Erythroblast (primary cell): ENCODE measurements at regions not wholly inside any gene's neighbourhood (a gene's known extent, or its start where the extent isn't known, plus 50 kb on each side); places are given as distances from the start of the nearest gene placed in this dataset.

Experiments used
- DNase-seq, 2 experiments: peaks; one replicate each; lab custom pipeline; 2025; lab: John Stamatoyannopoulos, UW
- GATA1 ChIP-seq: IDR thresholded peaks from 2 replicates; pipeline ENCODE4 v1.6.1; 2011; ENCODE audit warnings: low read depth, mild to moderate bottlenecking, control low read depth, low read length, moderate library complexity
- POLR2A ChIP-seq: IDR thresholded peaks from 2 replicates; pipeline ENCODE4 v1.6.1; 2011; ENCODE audit warnings: mild to moderate bottlenecking, low read length

DNA sequence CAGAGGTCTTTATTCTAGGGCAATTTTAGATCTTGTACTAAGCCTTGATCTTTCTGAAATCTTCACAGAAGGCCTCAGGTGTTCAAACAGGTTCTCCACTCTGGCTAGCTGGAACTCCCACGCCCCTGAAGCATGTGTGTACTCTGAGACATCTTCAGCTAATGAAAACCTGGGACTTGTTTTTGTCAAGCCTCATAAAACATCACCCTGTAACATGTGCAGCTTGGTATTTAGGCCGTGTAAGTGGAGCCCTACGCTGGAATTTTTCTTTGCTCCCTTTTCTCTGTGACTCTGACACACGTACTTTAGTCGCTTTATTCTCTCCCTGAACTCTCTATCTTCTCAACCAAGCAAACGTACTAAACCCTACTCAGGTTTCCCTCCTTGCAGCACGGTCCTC lies 701.9 kb upstream of the ZP4 start:
- no peak for DNase-seq
- TF ChIP-seq POLR2A (no peak), GATA1 (no peak)

DNA sequence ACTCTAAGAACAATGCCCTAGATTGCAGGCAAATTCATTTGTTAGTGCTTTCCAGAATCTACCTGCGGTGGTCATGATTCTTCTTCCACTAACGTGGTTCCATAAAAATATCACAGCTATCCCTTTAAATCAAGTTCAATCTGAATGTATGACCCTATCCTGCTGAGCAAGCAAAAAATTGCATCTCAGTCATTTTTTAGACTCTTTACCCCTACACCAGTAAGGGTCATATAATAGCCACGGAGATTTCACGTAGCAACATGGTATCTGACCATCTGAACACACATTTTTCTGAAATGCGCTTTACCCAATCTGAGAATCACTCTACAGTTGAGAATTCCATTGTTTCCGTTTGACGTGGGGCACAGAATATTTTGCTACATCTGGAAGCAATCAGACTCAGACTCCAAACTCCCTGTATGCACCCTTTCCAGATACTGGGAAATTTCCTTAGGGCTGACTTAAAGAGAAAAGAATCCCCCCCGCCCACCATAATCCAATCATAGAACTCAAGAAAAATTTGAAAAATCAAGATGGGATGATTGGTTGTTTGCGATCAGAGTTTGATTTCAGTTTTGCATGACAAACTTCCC lies 699.2 kb upstream of the ZP4 start:
- DNase-seq = no peak
- TF ChIP-seq POLR2A = no peak
- no peak for TF ChIP-seq GATA1

DNA sequence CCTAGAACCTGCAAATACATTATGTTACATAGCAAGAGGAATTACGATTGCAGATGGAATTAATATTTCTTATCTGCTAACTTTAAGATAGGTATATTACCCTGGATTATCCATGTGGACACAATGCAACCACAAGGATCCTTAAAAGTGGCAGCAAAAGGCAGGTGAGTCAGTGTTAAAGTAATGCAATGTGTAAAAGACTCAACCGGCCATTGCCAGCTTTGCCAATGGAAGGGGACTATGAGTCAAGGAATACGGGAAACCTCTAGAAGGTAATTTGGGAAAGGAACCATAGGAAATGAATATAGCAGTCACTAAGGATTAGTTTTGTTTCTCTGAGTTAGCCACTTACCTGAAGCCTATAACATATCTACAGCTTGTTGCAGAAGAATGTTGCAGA lies 692.1 kb upstream of the ZP4 start:
- DNase-seq = no peak
- TF ChIP-seq GATA1 (no peak), POLR2A (no peak)

DNA sequence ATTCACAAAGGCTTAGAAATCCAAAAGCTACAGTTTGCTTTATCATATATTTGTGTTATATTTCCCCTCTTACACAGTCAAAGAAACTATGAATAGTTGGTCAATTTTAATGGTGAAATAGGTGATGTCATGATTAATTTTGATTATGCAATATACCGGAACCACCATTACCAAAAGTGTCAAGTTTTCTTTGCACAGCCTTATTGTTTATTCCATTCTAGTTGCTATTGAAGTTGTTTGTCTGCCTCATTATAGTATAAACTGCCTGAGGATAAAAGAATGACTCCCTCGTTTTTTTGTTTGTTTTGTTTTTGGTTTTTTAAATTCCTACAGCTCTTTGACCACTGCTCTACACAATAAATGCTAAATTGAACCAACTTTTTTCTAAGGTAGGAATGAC lies 690.6 kb upstream of the ZP4 start:
- no peak for TF ChIP-seq GATA1
- no peak for TF ChIP-seq POLR2A
- no peak for DNase-seq

DNA sequence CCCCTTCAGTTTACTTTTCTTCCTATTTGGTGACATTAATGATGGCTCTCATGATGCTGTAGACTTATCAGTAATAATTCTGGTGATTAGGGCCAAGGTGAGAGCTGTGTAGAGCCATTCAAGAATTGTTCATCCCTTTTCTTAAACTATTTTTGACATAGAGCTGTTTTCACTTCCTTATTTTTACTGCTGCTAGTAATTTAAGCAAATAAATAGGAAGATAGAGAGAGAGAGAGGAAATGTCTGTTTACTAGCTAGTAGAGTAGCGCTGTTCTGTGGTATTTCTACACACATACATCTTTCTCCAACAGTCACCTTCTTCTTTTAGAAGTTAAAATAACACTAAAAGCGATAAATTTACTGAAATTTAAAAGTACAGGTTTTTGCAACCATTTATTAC lies 678.0 kb upstream of the ZP4 start:
- TF ChIP-seq GATA1 = no peak
- TF ChIP-seq POLR2A = no peak
- no peak for DNase-seq

DNA sequence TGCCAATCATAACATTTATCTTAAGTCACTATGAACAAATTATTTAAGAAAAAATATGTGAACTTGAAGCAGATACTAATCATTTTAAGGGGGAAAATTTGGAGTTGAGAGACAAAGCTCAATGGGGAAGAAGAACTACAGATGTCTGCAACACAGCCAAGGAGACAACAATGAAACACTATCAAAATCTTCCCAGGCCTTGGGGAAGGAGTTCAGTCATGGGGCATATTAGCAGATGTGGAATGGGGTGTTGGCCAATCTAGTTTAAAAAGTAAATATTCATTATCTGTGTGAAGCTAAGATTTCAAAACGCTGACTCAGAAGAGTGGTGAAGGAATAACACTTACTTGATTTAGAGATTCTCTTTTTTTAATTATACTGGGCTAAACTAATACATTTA lies 671.6 kb upstream of the ZP4 start:
- TF ChIP-seq POLR2A (no peak), GATA1 (no peak)
- no peak for DNase-seq

DNA sequence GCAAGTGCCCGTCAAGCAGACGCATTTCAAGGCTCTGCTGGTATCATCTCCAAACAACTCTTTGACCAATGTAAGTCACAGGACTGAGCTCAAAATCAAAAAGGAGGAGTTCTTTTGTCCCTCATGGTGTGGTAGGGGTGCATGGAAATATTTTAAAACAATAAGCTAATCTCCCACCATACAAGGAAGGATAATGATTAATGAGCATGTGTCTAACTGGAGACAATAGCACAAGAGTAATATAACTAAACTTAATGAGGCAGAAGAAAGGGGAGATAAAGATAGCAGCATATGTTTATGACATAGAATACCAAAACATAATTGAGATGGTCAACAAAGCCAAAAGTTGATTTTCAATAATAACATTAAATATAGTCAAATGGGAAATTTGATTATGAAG lies 668.0 kb upstream of the ZP4 start:
- DNase-seq = no peak
- TF ChIP-seq GATA1 (no peak), POLR2A (no peak)

DNA sequence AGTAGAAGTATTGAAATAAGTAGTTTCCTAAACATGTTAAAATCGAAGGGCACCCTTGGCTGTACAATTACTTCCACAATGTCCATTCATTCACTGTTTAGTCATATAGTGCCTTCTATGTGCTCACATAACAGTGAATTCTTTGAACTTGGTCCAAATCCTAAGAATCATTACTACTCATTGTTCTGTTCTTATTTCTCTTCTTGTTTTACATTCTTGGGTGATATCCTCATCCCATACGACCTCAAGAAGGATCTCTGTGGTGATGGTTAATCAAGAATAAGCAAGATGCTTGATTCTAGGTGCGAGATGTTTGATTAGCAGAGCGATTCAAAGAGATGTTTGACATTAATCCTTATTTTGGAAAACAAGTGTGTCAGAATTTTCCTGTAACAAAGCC lies 667.4 kb upstream of the ZP4 start:
- TF ChIP-seq GATA1 (no peak), POLR2A (no peak)
- no peak for DNase-seq

DNA sequence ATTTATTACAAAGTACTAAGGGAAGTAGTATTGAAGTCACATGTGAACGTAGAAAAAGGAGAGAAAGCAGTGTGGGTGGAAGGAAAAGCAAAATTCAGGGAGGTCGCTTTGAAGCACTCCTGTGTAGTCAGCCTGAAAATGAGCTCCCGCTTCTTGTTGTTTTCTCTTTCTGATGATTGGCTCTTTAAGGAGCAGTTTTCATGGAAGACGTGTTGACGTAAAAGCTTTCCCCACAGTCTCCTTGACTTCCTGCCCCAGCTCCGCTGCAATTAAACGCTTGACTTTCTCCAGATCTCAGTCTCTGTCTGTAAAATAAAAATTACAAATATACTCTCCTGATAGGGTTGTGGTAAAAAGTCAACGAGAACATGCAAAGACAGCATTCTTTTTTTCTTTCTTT lies 661.5 kb upstream of the ZP4 start:
- no peak for DNase-seq
- TF ChIP-seq POLR2A = no peak
- TF ChIP-seq GATA1 = no peak

DNA sequence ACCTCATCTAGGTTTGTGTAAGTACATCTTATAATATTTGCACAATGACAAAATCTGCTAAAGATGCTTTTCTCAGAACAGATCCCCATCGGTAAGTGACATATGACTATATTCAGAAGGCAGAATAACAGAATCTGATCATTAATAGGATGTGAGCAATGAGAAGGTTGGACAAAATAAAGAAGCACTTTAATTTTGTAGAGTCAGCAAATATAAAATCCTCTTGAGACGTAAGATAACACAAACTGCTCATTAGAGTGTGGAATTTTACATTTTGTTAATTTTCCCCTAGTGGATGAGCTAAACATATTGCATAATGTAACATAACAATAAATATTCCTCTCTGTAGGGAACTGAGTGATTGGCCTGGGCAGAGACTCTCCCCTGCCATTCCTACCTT lies 658.4 kb upstream of the ZP4 start:
- TF ChIP-seq GATA1 (no peak), POLR2A (no peak)
- DNase-seq = no peak

DNA sequence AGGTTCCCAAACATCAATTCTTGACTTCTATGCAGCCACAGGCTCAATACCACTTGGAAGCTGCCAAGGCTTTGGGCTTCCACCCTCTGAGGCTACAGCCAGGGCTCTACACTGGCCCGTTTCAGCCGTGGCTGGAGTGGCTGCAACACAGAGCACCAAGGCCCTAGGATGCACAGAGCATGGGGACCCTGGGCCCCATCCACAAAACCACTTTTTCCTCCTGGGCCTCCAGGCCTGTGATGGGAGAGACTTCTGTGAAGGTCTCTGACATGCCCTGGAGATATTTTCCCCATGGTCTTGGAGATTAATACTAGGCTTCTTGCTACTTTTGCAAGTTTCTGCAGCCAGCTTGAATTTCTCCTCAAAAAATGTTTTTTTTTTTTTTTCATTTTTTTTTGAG lies 655.4 kb upstream of the ZP4 start:
- TF ChIP-seq GATA1 (no peak), POLR2A (no peak)
- no peak for DNase-seq

DNA sequence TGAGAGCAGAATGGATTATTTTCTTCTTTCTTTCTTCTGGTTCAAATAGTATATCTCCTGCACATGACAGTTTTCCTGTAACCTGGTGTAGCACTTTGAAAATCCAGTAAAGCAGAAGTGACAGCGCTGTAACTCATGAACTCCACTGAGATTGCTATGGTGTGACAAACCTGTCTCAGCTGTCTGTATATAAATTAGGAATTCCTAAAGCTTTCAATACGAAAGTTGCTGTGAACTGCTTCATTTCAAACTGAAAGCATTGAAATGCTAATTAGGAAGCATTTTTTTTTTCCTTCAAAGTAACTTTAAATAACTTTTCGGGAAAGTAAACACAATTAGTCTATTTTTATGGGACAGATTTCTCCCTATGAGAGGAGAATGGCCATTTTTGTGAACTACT lies 646.9 kb upstream of the ZP4 start:
- DNase-seq = no peak
- TF ChIP-seq POLR2A (no peak), GATA1 (no peak)

DNA sequence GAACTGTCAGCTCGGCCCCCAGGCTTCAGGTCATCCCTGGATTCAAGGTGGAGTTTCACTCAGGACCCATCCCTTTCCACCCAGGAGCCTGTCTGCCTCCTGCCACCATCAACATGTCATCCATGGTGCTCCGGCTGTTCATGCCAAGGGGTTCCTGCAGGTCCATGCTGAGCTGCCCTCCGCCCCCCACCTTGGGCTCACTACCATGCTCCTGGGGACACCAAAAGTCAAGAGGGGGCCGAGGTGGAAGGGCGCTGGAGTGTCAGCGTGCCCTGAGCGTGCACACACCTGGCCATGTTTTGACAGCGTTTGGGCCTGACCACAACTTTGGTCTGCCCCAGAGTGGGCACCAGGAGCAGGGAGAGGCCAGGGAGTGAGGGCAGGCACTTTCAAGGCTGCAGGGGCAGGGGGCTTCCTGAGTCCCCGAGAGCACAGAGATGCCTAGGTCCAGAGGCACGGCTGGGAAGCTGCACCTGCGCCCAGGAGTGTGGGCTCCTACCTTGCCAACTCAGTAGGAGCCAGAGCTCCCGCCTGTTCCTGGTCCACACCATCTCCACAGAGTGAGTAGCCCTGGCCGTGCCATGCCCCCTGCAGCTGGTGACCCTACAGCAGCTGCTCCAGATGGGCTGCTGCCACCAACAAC lies 639.6 kb upstream of the ZP4 start:
- TF ChIP-seq POLR2A = no peak
- no peak for TF ChIP-seq GATA1
- DNase-seq = no peak

DNA sequence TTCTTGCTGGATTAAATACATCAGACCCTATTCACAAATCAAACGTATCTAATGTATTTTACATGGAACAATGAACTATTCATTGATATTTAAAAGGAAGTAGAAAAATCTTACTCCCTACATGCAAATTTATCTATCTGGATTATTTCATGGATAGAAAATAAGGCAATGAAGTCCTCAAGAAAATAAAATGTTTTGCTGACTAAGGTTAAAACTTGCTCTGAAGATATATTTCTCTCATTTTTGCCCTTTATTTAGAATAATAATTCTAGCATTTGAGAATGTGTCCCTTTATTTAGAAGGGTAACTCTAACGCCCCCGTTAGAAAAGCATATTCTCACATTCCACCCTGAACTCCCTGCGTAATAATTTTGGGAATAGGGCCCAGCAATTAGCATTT lies 627.0 kb upstream of the ZP4 start:
- DNase-seq = no peak
- TF ChIP-seq GATA1 (no peak), POLR2A (no peak)

DNA sequence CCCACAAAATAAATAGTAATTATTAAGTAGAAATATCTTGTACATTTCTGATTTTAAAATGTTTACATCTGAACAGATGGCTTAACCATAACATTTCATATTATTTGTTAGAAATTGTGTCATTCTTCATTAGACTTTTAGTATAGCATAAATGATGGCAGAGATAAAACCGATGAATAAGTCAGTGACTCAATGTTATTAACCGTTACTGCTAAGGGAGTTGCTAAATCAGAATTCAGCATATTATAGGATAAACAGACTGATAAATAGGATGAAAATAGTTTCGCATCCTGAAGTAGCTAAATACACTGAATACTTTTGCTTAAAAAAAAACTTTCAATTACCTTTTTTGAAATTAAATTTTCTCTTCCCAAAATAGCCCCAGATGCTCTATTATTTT lies 610.6 kb upstream of the ZP4 start:
- DNase-seq = no peak
- TF ChIP-seq POLR2A (no peak), GATA1 (no peak)

DNA sequence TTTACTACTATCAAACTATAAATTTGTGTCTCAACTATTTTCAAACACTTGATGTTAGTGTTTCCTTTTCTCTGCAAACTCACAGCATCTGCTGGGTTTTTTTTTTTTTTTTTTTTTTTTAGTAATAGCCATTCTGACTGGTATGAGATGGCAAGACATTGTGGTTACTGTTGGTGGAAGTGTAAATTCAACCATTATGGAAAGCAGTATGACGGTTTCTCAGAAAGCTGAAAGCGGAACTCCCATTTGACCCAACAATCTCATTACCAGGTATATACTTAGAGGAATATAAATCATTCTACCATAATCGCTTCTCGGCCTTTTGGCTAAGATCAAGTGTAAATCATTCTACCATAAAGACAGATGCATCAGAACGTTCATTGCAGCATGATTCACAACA lies 608.3 kb upstream of the ZP4 start:
- TF ChIP-seq GATA1 (no peak), POLR2A (no peak)
- no peak for DNase-seq
